GM12878 (cell line): ENCODE measurements at regions not wholly inside any gene's neighbourhood (a gene's known extent, or its start where the extent isn't known, plus 50 kb on each side); places are given as distances from the start of the nearest gene placed in this dataset.

Experiments used
- CHD4 ChIP-seq: fragments of 200-600 bp; sonication (generic); IDR thresholded peaks from 2 replicates; pipeline ENCODE4 v1.6.1; 2016; ENCODE audit warnings: mild to moderate bottlenecking
- CTCF ChIP-seq, 3 experiments: IDR thresholded peaks in 2 of 3; conservative IDR thresholded peaks in 1 of 3; 2 replicates each; pipeline ENCODE4 v1.5.1; 2011; ENCODE audit warnings: low read depth in 3 of 3, low read length in 3 of 3, mild to moderate bottlenecking in 3 of 3, control low read depth in 2 of 3, moderate library complexity in 2 of 3, inconsistent platforms in 1 of 3, mixed read lengths in 1 of 3; ENCODE audit not compliant: control insufficient read depth in 2 of 3, insufficient read depth in 1 of 3; ENCODE audit errors: extremely low read depth in 1 of 3
- ESRRA ChIP-seq: IDR thresholded peaks from 2 replicates; pipeline ENCODE4 v1.6.1; 2012; ENCODE audit warnings: mild to moderate bottlenecking, low read length, improper control_type of control experiment
- HDAC2 ChIP-seq: fragments of 200-600 bp; sonication (generic); IDR thresholded peaks from 2 replicates; pipeline ENCODE4 v1.6.1; 2017
- IKZF1 ChIP-seq: fragments of 450-650 bp; conservative IDR thresholded peaks from 2 replicates; pipeline ENCODE4 v1.6.1; 2017; ENCODE audit warnings: antibody characterized with exemption, mild to moderate bottlenecking
- MYC ChIP-seq: IDR thresholded peaks from 2 replicates; pipeline ENCODE4 v1.6.1; 2011; ENCODE audit warnings: mild to moderate bottlenecking, low read length, moderate library complexity, inconsistent platforms; ENCODE audit not compliant: insufficient read depth, insufficient replicate concordance, insufficient read length, severe bottlenecking
- POLR2A ChIP-seq: IDR thresholded peaks from 2 replicates; pipeline ENCODE4 v1.6.1; 2011; ENCODE audit warnings: low read depth, mild to moderate bottlenecking, low read length
- ZZZ3 ChIP-seq: IDR thresholded peaks from 2 replicates; pipeline ENCODE4 v1.6.1; 2011; ENCODE audit warnings: low read depth; ENCODE audit not compliant: control insufficient read depth, insufficient read length

- no peak for TF ChIP-seq IKZF1
- no peak for TF ChIP-seq HDAC2
- TF ChIP-seq ESRRA: no peak
- no peak for TF ChIP-seq POLR2A
- TF ChIP-seq CTCF (IDR thresholded peaks at IDR 0.05 in 2 of 3, conservative IDR thresholded peaks at IDR 0.05 in 1 of 3; ENCODE audit: control insufficient read depth in 2 of 3, extremely low read depth in 1 of 3, insufficient read depth in 1 of 3, low read depth in 3 of 3, low read length in 3 of 3): no peak
- TF ChIP-seq MYC: no peak
- TF ChIP-seq ZZZ3: no peak
- no peak for TF ChIP-seq CHD4
These were observed 376.1 kb downstream of the DLEU7 start for GRCh38 chr13:50467156-50468110.
